OCI-LY1 (cell line): ENCODE measurements at regions not wholly inside any gene's neighbourhood (a gene's known extent, or its start where the extent isn't known, plus 50 kb on each side); places are given as distances from the start of the nearest gene placed in this dataset.

Experiments used
- CTCF ChIP-seq: fragments of 200-600 bp; sonication (generic), shearing (Covaris generic); IDR thresholded peaks from 2 replicates; pipeline ENCODE4 v1.5.1; 2017; ENCODE audit warnings: mild to moderate bottlenecking, antibody characterized with exemption, low read length, moderate library complexity, mixed read lengths
- EZH2 ChIP-seq: fragments of 200-600 bp; sonication (generic), shearing (Covaris generic); IDR thresholded peaks from 2 replicates; pipeline ENCODE4 v1.8.0; 2017; ENCODE audit warnings: borderline replicate concordance, mixed run types, mild to moderate bottlenecking, antibody characterized with exemption, low read length, moderate library complexity, mixed read lengths

DNA sequence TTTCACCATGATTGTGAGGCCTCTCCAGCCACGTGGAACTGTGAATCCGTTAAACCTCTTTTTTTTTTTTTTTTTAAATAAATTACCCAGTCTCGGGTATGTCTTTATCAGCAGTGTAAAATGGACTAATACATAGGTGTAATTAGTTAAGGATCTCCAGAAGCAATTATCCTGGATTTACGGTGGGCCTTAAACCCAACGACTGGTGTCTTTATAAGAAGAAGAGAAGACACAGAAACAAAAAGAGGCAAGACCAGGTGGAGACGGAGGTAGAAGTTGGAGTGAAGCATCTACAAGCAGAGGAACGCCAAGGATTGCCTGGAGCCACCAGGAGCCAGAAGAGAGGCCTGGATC is 114.6 kb upstream of the MAP1LC3B2 start:
- TF ChIP-seq CTCF, result no peak
- no peak for TF ChIP-seq EZH2
